ENCODE measurements at regions not wholly inside any gene's neighbourhood (a gene's known extent, or its start where the extent isn't known, plus 50 kb on each side); places are given as distances from the start of the nearest gene placed in this dataset.
"Not testable (repeated sequence)": the region's sequence is repeated elsewhere in the genome, so short reads cannot be mapped to it uniquely, and the experiment has no call there.

DNA sequence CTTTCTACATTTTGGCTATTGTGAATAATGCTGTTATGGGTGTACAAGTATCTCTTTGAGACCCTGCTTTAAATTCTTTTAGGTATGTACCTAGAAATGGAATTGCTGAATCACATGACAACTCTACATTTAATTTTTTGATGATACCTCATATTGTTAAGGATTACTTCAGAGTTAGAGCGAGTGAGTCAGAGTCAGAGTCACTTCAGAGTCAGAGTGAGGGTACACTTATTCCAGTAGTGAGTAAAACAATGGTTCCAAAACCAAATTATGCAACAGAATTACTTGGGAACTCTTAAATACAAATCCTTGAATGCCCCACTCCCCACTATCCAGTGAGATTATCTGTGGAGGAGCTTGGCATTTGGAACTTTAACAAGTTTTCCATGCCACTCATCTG, 50.3 kb upstream of the SNRK start:
- DNase-seq: no peak

DNA sequence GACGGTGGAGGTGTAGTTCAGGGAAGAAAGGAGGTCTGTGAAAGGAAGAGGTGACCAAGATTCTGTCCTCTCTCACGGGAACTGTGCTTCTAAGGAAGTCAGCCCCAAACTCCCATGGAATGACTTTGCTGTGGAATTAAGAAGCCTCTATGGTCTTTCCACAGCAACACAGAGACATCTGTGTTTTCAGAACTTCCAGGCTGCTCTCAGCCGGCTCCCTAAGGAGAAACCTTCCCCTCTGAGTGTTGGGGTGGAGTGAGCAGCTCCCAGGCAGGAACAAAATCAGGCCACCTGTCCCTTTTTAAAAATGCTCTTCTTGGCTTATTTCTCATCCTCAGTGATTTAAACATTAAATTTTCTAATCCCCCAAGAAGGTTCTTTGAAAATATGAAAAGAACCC, 53.3 kb upstream of the SNRK start:
- no peak for DNase-seq

DNA sequence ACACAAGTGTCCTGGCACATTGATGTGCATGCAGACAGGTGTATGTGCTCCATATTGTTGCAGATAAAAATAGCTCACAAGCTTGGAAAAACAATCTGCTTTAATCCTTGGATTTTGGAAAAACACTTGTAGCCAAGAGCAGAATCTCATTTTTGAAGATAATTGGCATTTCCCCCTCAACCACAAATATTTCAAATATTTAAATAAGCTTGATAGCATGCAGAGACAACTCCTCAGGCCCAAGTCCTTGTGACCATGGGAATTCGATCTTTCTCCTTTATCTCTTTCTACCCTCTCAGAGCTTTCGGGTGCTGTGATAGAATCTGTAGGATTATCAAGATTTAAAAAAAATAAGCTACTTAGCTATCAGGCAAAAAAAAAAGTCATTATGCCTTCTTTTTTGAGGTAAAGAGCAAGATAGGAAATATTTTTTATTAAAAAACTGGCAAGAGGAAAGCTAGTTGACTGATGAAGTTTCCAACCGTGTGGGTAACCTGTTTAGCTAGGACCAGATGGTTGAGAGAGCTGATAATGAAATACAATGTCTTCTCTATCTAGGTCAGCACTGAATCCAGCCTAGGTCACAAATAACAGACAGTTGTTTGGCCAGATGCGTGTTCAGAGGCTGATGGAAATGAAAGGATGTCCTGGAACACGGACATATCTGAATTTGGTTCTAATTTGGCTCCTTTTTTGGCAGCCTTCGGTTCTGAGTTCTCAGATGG, 54.9 kb upstream of the SNRK start:
- no peak for DNase-seq

DNA sequence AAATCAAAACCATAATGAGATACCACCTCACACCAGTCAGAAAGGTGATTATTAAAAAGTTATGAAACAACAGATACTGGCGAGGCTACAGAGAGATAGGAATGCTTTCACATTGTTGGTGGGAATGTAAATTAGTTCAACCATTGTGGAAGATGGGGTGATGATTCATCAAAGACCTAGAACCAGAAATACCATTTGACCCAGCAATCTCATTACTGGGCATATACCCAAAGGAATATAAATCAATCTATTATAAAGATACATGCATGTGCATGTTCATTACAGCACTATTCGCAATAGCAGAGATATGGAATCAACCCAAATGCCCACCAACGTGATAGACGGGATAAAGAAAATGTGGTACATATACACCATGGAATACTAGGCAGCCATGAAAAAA, 56.5 kb upstream of the SNRK start:
- DNase-seq: not testable (repeated sequence)

DNA sequence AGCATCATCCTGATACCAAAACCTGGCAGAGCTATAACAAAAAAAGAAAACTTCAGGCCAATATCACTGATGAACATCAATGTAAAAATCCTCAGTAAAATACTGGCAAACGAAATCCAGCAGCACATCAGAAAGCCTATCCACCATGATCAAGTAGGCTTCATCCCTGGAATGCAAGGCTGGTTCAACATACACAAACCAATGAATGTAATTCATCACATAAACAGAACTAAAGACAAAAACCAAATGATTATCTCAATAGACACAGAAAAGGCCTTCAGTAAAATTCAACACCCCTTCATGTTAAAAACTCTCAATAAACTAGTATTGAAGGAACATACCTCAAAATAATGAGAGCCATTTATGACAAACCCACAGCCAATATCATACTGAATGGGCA, 58.7 kb upstream of the SNRK start:
- DNase-seq: not testable (repeated sequence)

DNA sequence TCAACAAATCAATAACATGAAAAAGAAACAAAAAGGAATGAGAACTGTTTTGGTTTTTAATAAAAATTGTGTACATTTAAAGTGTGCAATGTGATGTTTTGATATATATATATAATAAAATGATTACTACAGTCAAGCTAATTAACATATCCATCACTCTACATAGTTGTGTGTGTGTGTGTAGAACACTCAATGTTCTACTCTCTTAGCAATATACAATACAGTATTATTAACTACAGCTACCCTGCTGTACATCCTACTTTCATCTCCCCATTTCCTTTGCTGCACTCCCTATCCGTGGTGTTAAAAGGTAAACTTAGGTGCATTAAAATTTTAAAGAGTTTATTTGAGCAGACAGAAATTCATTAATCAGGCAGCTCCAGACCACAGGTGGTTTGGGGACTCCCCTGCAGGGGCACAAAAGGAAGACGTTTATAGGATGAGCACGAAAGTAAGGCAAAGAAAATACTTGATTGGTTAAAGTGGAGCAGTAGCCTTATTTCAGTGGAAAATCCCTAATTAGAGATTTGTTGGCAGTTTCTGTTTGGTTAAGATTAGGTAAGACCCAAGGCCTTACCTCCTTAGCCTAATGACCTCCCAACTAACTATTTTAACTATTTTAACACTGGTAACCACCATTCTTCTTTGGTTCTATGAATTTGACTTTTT, 61.8 kb upstream of the SNRK start:
- DNase-seq: no peak

DNA sequence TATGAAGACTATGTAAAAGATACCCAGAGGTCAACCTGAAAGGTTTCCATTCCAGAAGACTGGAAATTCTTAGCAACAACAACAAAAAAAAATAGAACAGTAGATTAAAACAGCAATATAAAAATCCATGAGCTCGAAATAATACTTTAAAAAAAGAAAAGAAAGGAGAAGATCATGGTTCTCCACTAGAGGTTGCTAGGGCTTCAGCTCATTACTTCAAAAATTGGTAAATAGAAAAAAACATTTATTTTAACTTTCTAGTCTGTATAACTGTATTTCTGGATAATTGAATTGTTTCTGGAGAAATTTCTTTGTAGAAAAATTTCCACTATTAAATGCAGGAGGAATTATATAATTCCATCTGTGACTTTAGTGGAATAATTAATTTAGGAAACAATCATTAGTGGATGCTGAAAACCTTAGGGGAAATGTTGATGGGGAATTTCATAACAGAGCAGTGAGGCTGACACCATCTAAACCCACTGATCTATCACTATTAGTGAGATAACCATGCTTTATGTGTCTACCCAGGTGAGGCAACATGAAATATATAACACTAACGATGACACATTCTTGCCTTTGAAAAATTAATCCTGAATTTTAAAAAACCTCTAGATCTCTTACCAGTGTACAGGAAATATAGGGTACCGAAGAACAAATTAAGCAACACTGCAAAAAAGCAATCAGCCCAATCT, 62.5 kb upstream of the SNRK start:
- peak; percentile 31 to 60 for DNase-seq

DNA sequence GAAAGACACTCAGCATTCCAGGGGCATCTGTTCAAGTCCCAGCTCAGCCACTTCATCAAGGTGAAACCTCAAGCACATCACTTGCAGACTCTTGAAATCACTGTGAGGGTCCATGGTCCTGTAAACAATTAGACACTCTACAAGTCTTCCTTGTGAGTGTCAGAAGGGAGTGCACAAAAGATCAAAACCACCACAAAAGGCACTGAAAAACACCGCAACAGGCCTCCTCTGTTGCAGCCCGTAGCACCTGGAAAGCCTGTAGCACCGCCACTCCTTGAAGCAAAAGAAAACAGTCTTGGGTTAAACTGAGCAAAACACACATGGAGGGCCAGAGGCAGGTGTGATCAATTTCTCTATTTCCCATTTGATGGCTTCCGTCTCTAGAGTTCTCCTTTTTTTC, 63.8 kb upstream of the SNRK start:
- no peak for DNase-seq

DNA sequence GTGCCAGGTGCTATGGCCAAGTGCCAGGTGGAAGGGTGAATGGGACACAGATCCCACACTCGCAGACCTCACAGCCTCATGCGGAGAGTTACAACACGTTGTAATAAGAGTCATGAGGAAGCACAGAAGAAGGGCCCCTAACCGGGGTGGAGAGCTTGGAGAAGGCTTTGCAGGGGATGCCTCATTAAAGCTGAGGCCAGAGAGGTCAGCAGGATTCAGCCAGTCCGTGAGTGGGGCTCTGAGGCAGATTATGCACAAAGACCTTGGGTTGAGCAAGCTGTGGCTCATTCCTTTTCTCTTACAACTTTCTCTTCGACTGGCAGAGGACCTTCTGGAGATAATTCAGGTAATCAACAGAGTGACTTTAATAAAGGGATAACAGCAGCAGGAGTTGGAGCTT, 65.3 kb upstream of the SNRK start:
- DNase-seq: no peak

DNA sequence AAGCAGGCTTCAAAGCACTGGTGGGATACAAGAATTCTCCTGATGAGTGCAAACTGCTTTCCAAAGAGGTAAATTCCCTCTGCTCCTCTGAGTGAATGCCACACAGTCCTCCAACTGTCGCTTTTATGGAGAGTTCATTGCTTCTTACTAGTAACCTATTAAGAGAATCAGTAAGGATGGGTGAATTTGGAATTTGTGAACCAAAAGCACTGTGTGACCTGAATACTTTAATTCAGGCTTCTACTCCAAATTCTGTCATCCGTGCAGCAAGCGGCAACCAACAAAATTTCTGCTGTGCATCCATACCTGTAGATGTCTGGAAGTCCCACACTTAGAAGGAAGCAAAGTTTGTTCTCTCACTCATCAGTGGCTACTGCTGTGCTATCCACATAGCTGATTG, 66.7 kb upstream of the SNRK start:
- no peak for DNase-seq

DNA sequence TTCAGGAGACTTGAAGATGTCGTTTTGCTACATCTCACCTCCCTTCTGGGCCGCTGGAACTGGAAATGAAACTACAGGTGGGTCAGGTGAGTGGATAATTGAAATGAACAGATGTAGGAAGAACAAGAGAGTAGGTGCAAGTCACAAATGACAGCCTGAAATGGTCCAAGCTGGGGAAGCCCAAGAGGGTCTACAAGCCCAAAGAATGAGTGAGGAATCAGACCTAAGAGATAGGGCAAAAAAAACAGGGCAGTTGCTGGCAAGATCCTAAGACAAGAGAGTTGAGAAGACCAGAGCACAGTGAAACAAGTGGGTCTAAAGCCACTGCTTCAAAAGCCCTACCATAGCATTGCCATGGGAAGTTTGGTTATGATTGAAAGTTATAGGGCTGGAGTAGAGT, 67.4 kb upstream of the SNRK start:
- no peak for DNase-seq

DNA sequence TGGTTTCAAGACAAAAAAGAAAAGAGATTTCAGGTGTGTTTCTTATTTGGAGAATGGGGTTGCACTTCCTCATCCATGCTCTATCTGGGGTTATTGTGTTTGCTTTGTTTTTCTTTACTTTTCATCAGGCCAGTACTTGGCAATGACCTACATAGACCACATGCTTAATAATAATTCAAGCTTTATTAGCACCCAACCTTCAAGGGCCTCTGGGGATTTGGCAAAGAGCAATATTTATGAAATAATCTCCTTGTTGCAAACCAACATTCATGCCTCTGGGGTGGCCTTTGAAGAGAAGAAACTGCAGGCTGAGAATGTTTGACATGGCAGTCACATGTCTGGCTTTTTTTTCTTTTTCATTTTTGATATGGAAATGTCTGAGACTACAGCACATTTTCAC, 68.2 kb upstream of the SNRK start:
- DNase-seq: no peak

DNA sequence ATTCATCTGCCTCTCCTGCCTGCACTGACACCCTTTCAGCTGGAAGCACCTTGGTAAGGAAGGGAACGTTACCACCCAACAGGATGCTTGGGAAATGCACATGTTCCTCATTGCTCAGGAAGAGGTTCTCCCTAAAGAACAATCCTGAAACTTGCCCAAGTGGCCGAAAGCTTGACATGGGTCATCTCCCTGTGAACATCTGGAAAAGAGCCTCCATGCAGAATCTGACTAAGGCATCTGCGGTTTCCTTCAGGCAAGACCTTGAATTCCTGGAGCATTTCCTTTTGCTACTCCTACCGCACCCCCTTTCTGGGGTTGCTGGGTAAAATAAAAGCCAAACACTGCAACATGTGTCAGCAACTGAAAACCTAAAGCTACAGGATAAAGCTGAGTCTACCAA, 68.7 kb upstream of the SNRK start:
- DNase-seq: no peak

DNA sequence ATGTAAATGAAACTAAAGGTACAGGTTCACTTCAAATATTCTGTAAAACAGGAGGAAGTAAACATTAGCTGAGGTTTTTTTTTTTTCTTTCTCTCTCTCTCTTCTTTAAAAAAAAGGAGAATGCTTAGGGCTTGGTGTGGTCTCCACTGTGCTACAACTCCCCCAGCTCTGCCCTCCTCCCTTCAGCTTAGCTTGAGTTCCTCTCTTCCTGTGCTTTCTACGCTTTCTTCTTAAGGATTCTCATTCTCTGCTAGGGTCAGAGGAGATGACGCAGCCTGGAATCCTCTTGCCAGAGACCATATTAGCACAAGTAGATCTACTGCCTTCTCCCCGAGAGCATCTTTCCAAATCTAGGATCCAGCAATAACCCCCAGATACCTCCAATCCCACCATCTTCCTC, 69.1 kb upstream of the SNRK start:
- DNase-seq: no peak

DNA sequence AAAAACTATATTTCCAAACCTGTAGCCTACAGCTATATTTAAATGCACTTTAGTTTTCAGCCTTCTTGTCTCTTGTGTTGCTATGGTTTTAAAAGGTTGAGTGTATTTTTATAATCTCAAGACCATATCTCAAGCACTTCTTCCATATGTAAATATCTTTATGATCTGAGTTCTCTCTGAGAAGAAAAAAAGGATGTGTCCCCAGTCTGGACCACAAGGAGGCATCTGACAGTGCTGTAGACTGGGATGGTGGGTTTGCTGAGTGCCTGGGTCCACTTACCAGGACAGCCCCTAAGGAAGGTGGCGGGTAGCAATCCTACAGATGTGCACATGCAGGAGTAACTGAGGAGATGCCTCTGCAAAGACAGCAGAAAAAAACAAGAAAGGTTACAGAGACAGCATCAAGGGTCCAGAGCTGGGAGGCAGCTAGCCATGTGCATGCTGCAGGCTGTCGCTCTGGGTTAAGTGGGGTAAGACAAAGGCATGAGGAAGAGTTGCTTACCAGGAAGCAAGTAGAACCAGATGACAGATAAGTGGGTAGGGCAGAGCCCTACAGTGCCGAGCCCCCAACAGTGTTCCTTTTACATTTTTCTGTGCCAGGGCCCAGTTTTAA, 70.6 kb upstream of the SNRK start:
- no peak for DNase-seq

DNA sequence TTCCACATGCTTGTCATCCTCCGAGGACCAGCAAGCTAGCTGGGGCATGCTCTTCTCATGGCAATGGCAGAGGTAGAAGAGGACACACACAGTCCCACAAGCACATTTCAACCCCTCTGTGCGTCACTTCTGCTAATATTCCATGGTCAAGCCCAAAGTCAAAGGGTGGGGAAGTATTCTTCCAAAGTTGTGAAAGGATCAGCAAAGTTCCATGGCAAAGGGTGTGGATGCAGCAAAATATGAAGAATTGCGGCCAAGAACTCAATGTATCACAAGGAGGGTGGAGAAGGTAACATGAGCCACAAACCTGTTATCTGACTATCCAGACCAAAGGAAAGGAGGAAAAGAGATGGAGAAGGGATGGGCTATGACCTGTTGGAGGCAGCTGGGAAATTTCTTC, 71.2 kb upstream of the SNRK start:
- DNase-seq: no peak

DNA sequence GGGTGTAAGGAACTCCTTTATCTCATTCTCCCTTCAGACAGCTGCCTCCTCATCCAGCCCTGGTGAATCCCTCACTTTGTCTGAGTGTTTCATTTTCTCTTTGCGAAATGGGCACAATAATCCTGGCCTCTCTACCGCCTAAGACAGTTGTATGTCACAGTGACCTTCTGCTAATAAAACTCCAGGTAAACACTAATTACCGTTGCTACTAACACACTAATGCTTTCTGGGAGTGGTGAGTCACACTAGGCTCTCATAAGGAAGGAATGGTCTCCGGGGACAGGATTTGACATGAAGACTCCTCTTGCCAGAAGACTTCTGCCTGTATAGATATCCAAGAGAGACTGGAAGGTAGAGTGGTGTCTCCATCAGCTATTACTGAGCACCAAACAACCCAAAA, 71.7 kb upstream of the SNRK start:
- no peak for DNase-seq

DNA sequence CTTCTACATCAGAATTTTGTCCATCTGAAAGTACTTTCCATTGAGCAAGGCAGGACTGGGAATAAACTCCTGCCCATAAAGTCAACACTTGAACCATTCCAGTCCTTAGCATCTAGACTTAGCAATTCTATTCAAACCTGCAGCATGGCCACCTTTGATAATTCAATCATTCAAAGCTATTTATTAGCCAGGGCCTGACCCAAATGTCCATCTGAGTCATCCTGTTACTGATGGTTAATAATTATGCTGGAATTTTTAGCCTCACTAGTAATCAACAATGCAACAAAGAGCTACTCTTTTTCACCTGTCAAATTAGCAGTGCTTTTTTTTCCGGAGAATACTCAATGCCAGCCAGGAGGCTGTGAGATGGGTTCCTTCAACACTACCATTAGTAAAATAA, 72.7 kb upstream of the SNRK start:
- DNase-seq: no peak

DNA sequence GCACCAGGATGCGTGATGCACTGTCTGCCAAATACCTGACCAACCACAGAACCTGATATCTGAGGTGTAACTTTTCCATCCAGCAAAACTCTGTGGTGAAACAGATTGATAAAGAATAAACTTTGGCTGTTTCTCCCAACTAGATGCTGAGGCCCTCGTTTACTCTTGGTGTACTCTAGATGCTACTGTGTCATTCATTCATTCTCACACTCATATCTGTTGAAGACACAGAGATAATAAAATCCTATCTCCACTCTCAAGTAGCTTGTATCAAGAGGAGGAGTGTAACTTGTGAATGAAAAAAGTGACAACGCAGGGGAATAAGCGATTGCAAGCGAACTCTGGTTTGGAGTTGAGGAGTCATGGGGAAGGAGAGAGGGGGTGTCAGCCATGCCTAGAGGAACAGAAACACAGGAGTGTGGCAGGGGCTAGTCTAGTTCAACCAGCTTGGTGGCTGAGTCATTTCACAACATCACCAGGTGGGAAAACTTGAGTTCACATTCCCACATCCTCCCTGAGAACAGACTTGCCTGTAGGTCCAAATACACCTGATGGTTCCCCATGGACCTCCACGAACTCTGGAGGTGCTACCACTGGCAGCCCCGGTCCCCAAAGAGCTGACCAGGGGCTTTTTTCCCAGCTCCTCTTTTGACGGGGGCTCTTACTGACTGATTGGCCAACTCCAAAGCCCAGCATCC, 73.3 kb upstream of the SNRK start:
- no peak for DNase-seq

DNA sequence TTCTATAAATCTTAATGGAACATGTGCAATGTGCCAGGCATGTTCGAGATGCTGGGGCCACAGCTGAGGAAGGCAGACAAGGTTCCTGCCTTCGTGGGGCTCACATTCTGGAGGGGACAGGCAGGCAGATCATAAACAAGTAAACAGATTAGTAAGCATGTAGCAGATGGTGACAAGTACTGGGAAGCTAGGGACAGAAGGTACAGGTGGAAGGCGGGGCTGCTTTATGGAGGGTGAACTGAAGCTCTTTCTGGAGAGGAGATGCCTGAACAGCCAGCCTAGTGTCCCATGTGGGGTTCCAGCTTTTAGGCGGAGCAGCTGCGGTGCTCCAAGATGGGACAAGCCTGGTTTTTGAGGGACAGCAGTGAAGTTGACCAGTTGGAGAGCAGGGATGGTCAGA, 74.7 kb upstream of the SNRK start:
- DNase-seq: no peak

DNA sequence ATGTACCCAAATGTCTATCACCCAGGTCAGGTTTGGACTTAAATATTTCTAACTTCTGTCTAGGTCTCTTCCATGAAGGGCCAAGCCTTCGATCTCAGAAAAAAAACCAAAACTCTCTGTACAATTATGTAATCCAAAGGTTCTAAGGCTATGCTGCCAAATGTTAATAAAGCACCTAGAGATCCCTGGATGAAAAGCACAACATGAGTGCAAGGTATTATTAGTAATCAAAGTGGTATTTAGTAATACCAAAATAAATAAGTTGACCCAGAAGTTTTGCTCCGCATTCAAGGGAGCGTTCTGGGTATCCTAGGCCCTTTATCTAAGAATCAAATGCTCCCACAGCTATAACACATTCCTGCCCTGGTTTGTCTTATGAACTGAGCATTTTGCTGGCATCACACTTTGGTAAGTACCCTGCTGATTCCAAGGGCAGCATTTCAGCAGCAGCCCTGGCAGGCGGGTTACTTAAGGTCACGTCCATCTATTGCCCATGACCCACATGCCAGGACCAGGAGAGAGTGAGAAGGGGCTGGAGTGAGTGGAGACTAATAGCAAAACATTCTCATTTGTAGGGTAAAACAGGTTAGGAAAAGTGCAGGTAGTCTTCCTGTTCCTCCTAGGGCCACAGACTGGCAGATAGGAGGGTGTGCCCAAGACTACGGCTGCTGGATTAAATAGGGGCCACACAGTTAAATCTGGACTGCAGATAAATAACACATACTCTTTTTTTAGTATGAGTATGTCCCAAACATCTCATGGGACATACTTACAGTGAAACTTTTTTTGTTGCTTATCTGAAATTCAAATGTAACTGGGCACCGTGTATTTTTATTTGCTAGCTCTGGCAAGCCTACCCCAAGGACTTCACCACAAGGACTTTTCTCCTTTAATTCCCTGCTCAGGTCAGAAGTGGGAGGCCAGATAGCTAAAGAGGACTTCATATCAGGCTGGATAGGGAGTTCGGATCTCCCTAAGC, 76.0 kb upstream of the SNRK start:
- no peak for DNase-seq

DNA sequence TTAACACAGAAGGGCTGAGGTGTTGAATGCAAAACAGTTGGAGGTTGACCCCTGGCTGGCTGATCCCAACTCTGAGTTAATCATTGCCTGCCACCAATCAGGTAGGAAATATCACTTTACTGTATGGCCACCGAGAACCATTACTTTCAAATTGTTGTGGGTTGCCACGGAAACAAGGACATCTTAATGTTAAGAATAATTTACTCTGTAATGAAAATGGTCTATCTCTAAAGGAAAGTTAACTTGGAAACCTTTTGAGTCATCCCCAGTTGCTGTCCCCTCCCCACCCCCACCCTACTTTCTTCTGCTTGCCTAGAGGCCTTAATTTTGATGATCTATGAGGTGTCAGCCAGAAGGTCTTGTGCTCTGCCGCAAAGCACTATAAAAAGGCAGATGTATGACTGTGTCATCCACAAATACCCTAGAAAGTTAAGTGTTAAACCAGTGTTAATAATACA, 78.7 kb upstream of the SNRK start:
- no peak for DNase-seq

All from Kasumi-1 (cell line).